ENCODE measurements at regions not wholly inside any gene's neighbourhood (a gene's known extent, or its start where the extent isn't known, plus 50 kb on each side); places are given as distances from the start of the nearest gene placed in this dataset.

DNA sequence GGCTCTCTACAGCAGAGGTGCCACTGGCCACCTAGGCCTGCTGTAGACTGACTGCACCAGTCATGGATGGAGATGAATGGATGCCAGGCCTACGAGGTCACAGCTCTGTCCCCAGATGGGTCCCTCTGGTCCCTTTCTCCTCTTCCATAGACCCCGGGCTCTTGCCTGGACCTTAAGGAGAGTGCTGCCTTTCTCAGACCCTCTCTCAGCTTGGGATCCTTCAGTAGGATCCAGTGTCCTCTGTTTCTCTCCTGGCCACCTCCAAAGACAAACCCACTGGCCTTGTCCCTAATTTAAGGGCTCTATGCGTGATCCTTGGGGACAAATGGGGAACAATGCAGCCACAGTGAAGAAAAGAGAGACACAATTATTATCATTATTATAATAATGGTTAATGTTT, 189.3 kb upstream of the C16orf82 start:
- Histone ChIP-seq H3K36me3 (no peaks in the 10 kb centered on the region), H3K4me3 (no peak overlapping the region), H3K9me3 (no peaks in the 10 kb centered on the region), H3K27me3 (no peaks in the 10 kb centered on the region), H3K27ac (no peak overlapping the region), H3K4me1 (no peaks in the 10 kb centered on the region)
- TF ChIP-seq POLR2AphosphoS5 (IDR thresholded peaks at IDR 0.05; ENCODE audit: insufficient read depth in 1 of 2, low read depth in 1 of 2) (no peak), CTCF (IDR thresholded peaks at IDR 0.05) (no peak), POLR2A (IDR thresholded peaks at IDR 0.05) (no peak)
- peak in 1 of 2 donors; percentile 94 for DNase-seq (ENCODE audit: extremely low spot score in 2 of 2)
- intact Hi-C loops (cut with DNase I) = no loop called here

DNA sequence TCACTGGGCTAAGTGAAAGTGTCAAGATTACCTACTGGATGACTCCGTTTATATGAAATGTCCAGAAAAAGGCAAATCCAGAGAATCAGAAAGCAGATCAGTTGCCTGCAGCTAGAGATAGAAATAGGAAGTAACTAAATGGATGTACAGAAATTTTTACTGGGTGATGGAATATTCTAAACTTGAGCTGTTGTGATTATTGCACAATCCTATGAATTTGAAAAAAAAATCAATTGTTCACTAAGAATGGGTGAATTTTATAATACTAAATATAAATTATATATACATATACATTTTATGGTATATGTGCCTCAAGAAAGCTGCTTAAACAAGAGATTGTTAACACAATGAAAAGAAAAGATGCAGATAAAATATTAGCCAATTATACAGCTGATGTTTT, 181.1 kb upstream of the C16orf82 start:
- no peak for DNase-seq (ENCODE audit: extremely low spot score in 2 of 2)
- no peaks in the 10 kb centered on the region for H3K9me3 ChIP-seq
- no peaks in the 10 kb centered on the region for H3K36me3 ChIP-seq
- H3K27me3 ChIP-seq = no peaks in the 10 kb centered on the region
- H3K4me3 ChIP-seq = no peak overlapping the region
- H3K27ac ChIP-seq = no peak overlapping the region
- no peak for TF ChIP-seq CTCF (IDR thresholded peaks at IDR 0.05)
- TF ChIP-seq POLR2A (IDR thresholded peaks at IDR 0.05) = no peak
- TF ChIP-seq POLR2AphosphoS5 (IDR thresholded peaks at IDR 0.05; ENCODE audit: insufficient read depth in 1 of 2, low read depth in 1 of 2) = no peak
- no peaks in the 10 kb centered on the region for H3K4me1 ChIP-seq
- intact Hi-C loops (cut with DNase I) = no loop called here

GRCh38 chr16:26889740-26890139, 177.0 kb upstream of the C16orf82 start:
- Histone ChIP-seq H3K27ac (no peak overlapping the region), H3K27me3 (no peaks in the 10 kb centered on the region), H3K4me1 (no peaks in the 10 kb centered on the region), H3K36me3 (no peaks in the 10 kb centered on the region), H3K9me3 (no peaks in the 10 kb centered on the region), H3K4me3 (no peak overlapping the region)
- TF ChIP-seq POLR2AphosphoS5 (IDR thresholded peaks at IDR 0.05; ENCODE audit: insufficient read depth in 1 of 2, low read depth in 1 of 2) = no peak
- TF ChIP-seq CTCF (IDR thresholded peaks at IDR 0.05) = no peak
- TF ChIP-seq POLR2A (IDR thresholded peaks at IDR 0.05) = no peak
- intact Hi-C loops (cut with DNase I) = no loop called here
- DNase-seq (ENCODE audit: extremely low spot score in 2 of 2) = no peak

DNA sequence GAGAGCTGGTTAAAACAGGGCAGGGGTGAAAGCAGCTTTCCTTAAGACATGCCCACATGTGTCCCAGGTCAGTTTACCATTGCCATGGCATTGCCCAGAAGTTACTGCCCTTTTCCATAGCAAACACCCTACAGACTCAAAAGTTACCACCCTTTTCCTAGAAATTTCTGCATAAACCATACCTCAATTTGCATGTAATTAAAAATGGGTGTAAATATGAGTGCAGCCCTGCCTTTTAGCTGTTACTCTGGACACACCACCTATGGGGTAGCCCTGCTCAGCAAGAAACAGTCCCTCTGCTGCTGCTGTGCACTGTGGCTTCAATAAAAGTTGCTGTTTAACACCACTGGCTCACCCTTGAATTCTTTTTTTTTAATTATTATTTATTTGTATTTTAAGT, 168.5 kb upstream of the C16orf82 start:
- Histone ChIP-seq H3K4me1 (no peaks in the 10 kb centered on the region), H3K27ac (no peak overlapping the region), H3K9me3 (no peaks in the 10 kb centered on the region), H3K27me3 (no peaks in the 10 kb centered on the region), H3K4me3 (no peak overlapping the region), H3K36me3 (no peaks in the 10 kb centered on the region)
- DNase-seq (ENCODE audit: extremely low spot score in 2 of 2) = no peak
- no peak for TF ChIP-seq POLR2AphosphoS5 (IDR thresholded peaks at IDR 0.05; ENCODE audit: insufficient read depth in 1 of 2, low read depth in 1 of 2)
- TF ChIP-seq POLR2A (IDR thresholded peaks at IDR 0.05) = no peak
- TF ChIP-seq CTCF (IDR thresholded peaks at IDR 0.05) = no peak
- intact Hi-C loops (cut with DNase I) = no loop called here

DNA sequence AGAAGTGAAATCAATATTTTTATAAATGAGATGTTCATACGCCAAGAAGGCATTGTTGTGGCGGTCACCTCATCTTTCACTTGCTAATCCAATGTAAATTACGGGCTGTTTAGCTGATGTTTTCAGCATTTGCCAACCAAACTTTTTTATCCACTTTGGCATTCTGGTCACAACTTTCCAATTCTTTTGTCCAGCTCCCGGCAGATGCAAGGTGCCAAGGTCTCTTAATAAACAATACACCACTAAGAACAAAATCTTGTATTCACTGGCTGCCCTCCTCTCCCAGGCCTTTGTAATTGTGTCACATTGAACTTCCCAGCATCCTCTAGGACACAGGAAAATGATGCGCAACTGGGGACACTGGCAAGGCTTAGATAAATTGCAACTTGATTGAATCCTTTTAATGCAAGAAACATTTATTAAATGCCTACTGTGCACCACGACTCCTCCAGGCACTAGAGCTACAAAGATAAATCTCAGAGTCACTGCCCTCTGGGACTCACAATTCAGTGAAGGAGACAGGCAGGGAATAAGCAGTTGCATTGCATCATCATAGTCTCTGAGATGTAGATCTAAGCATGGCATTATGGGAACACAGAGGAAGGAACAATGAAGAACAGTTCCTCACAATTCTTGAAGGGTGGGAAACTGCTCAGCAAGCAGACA, 165.4 kb upstream of the C16orf82 start:
- H3K36me3 ChIP-seq = no peaks in the 10 kb centered on the region
- H3K4me3 ChIP-seq = no peak overlapping the region
- DNase-seq (ENCODE audit: extremely low spot score in 2 of 2) = no peak
- TF ChIP-seq POLR2A (IDR thresholded peaks at IDR 0.05) (no peak), CTCF (IDR thresholded peaks at IDR 0.05) (no peak), POLR2AphosphoS5 (IDR thresholded peaks at IDR 0.05; ENCODE audit: insufficient read depth in 1 of 2, low read depth in 1 of 2) (no peak)
- H3K4me1 ChIP-seq = no peaks in the 10 kb centered on the region
- no peaks in the 10 kb centered on the region for H3K9me3 ChIP-seq
- H3K27me3 ChIP-seq = no peaks in the 10 kb centered on the region
- H3K27ac ChIP-seq = no peak overlapping the region
- intact Hi-C loops (cut with DNase I) = no loop called here

Measured in vagina (tissue), 2 donors.